GM12864 (cell line): ENCODE measurements at regions not wholly inside any gene's neighbourhood (a gene's known extent, or its start where the extent isn't known, plus 50 kb on each side); places are given as distances from the start of the nearest gene placed in this dataset.

Experiments
- DNase-seq: peaks from one replicate; pipeline ENCODE4 v3.0.0-alpha.2; 2011; ENCODE audit warnings: low read depth
- H3K4me3 ChIP-seq: 2 replicates; pipeline ENCODE4 v1.5.1; 2011; ENCODE audit warnings: mild to moderate bottlenecking, low read depth, low read length, control low read depth
- TF ChIP-seq, protein P1 (sequence below): IDR thresholded peaks from 2 replicates; pipeline ENCODE4 v1.5.1; 2011; ENCODE audit warnings: low read depth, mild to moderate bottlenecking, moderate library complexity, low read length, control low read depth, inconsistent platforms; ENCODE audit errors: missing control alignments

DNA sequence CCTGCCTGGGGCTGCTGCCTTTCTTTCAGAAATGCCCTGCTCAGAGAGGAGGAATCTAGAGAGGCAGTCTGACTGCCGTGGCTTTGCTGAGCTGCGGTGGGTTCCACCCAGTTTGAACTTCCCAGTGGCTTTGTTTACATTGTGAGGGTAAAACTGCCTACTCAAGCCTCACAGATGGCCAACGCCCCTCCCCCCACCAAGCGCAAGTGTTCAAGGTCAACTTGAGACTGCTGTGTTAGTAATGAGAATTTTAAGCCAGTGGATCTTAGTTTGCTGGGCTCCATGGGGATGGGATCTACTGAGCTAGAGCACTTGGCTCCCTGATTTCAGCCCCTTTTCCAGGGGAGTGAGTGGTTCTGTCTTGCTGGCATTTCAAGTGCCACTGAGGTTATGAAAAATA, 819.2 kb downstream of the NLGN4Y start:
- TF ChIP-seq, protein P1, sequence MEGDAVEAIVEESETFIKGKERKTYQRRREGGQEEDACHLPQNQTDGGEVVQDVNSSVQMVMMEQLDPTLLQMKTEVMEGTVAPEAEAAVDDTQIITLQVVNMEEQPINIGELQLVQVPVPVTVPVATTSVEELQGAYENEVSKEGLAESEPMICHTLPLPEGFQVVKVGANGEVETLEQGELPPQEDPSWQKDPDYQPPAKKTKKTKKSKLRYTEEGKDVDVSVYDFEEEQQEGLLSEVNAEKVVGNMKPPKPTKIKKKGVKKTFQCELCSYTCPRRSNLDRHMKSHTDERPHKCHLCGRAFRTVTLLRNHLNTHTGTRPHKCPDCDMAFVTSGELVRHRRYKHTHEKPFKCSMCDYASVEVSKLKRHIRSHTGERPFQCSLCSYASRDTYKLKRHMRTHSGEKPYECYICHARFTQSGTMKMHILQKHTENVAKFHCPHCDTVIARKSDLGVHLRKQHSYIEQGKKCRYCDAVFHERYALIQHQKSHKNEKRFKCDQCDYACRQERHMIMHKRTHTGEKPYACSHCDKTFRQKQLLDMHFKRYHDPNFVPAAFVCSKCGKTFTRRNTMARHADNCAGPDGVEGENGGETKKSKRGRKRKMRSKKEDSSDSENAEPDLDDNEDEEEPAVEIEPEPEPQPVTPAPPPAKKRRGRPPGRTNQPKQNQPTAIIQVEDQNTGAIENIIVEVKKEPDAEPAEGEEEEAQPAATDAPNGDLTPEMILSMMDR: no peak
- DNase-seq: no peak
- H3K4me3 ChIP-seq: no peak overlapping the region

DNA sequence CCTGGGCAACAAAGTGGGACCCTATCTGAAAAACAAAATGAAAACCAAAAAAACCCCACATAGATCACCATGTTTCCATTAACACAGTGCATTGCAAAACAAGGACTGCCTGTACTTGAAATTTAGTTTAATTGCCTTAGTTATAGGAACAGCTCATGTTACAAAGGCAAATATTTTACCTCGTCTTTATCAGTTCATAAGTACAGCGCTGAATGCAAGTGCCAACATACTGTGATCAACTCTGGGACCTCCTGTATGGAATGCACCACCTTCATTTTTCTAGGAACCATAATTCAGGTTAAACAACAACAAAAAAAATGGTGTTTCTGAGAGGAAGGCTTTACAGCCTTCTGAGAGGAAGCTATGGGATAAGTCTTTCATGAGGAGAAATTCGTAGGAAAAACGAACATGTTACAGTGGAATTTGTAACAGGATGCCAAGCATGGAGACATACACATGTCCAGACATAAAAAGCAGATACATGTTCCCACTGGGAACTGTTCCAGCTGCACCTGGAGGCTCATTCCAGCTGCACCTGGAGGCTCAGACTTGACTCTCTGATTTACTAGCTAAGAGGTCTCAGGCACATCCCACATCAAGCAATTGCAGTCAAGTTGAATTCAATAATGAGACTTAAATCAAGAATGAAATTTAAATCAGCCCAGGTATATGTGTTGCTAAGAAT, 821.3 kb downstream of the NLGN4Y start:
- DNase-seq: no peak

DNA sequence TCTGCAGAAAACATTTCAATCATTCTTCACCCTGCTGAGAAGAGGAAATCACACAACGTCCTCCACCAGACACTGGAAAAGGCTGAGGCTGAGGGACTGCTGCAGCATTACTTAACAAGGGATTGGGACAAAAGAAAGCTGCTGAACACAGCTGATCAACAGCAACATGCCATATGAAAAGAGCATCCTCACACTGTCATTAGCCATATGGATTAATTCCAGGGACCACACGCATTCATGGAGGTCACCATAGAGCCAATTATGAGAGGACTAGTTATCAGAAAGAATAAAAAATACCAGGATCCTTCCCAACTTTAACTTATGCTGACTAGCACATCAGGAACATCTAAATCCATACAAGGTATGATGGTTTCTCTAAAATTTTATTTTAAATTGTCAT, 825.0 kb downstream of the NLGN4Y start:
- TF ChIP-seq, protein P1: no peak
- DNase-seq: no peak
- no peak overlapping the region for H3K4me3 ChIP-seq

More for the DNA sequence above, 821.3 kb downstream of the NLGN4Y start:
- H3K4me3 ChIP-seq: no peak overlapping the region
- TF ChIP-seq, protein P1: no peak

DNA sequence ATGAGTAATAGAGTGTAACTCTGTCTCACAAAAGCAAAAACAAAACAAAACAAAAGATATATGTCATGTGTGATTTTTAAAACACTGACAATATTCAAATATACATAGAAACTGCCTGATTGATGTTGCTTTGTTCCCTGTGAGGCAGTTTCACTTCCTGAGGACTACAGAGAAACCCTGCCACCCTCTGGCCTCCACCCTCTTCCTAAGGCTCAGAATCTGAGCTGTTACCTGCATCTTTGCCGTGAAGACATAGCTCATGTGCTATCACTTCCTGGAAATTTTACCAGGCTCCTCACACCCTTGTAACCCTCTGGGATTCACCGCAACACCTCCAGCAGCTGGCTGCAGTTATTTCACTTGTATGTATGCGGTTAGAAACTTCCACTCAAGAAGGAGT, 831.0 kb downstream of the NLGN4Y start:
- H3K4me3 ChIP-seq: no peak overlapping the region
- DNase-seq: no peak
- TF ChIP-seq, protein P1: no peak

DNA sequence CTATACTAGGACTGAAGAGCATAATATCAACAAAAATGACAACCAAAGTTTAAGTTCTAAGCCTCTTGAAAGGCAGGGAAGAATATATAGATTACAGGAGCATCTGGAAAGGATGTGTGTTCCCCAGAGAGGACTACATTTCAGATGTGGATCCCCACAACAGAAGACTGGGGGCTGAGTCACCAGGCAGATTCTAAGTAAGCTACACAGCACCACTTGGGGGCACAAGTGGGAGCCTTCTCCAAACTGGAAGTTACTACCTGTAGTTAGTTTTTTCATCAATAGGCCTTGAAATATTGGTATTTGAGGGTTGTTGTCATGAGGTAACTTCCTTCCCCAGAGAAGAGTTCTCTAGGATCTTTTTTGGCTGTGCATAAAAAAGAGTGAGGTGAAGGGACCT, 836.1 kb downstream of the NLGN4Y start:
- TF ChIP-seq, protein P1: no peak
- no peak overlapping the region for H3K4me3 ChIP-seq
- DNase-seq: no peak

DNA sequence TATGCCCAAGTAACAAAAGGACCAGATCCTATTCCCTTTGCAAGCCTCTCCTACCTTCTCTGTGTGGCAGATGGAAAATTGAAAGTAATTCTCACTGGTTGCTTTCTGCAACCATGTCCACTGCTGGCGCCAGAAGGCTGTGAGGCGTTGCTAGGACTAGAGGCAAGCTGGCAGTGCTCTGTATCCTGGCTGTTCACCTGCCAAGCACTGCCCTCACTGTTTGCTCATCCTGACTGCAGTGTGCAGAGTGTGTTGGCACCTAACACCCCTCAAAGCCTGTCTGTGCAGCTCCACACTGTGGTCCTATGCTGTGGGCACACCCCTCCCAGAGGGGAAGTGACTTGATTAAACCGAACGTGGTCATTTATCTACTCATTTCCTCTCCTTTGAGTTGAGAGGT, 840.7 kb downstream of the NLGN4Y start:
- DNase-seq: no peak
- TF ChIP-seq, protein P1: no peak
- no peak overlapping the region for H3K4me3 ChIP-seq

DNA sequence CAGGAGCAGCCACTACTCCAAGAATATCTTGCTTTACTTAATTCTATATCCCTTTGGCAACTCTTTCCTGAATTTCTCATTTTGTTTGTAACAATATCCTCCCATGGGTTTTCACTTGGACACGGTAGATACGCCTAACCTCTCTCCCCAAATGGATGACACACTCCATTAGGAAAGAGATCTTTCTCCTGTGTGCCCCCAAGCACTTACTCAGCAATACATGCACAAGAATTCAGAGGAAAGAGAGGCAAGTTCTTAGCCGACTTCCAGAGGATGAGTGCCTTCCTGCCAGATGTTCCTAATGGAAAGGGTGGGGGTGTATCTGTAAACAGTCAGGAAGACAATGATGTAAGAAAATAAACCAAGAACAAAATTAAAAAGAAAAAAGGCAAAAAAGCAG, 844.5 kb downstream of the NLGN4Y start:
- no peak for DNase-seq
- TF ChIP-seq, protein P1: no peak
- no peak overlapping the region for H3K4me3 ChIP-seq
